NOMO-1 (cell line): ENCODE measurements at regions not wholly inside any gene's neighbourhood (a gene's known extent, or its start where the extent isn't known, plus 50 kb on each side); places are given as distances from the start of the nearest gene placed in this dataset.
"Not testable (repeated sequence)": the region's sequence is repeated elsewhere in the genome, so short reads cannot be mapped to it uniquely, and the experiment has no call there.

Source experiments
- DNase-seq, 2 experiments: peaks; one replicate each; lab custom pipeline; 2025; ENCODE audit not compliant: unreplicated experiment in 2 of 2; lab: John Stamatoyannopoulos, UW

DNA sequence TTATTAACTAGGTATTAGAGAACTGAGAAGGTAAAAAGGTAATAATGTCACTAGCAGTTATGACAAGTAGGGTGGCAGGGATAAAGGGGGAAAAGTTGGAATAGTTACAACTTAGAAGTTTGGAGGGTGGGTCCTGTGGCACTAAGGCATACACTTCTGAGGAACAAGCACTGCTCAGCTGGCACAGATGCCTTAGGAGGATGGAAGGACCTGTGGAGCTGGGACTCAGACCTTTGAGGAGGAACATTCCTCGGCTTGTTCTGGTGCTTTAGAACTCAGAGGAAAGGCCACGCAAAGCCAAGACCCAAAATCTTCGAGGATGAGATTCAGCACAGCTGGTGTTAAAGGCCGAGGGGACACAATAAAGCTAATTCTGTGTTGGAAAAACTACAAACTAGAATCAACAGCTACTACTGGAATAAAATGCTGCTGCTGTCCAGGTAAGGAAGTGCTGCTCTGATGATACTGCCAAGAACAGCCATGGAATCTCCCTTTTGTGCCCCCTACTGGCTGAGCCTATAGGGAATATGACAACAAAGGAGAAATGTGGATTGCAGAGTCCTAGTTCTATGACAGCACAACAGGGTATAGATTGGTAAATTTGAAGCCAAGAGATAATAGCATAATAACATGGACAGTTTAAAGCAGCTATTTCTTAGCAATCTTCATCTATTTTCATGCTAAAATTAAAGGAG lies 126.7 kb downstream of the SLC25A46 start:
- peak; percentile 0 to 6 for DNase-seq

DNA sequence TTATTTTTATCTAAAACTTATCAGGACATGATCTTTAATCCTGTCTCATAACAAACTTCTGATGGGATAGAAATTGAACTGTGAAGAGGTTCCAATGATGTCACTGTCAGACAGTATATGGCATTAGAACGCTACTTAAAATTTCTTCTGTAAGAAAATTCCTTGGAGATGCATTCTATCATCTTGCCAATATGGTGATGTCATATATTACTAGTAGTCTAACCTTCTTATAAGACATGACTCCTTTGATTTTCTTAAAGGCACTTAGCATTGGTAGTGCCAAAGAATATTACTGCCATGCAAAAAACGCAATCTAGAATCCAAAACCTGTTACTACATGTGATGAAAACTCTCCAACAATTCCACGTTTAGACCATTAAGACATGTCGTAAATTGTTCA lies 131.1 kb downstream of the SLC25A46 start:
- no peak for DNase-seq

DNA sequence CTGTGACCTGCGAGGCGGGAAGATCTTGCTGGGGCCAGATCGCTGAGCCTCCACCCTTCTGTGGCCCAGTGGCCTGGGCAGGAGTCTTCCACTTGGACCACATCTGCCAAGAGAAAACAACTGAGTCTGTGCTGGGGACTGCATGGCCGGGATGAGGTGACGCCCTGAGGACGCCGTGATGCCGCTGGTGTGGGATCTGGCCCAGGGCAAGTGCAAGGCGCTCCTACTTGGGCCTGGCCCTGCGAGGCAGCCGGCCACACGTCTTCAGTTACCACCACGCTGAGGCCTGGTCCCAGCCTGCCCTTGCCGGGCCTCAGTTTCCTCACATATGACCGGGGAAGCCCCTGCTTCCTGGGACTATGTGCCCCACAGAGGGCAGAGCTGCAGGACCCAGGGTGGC lies 133.4 kb downstream of the SLC25A46 start:
- DNase-seq = no peak

DNA sequence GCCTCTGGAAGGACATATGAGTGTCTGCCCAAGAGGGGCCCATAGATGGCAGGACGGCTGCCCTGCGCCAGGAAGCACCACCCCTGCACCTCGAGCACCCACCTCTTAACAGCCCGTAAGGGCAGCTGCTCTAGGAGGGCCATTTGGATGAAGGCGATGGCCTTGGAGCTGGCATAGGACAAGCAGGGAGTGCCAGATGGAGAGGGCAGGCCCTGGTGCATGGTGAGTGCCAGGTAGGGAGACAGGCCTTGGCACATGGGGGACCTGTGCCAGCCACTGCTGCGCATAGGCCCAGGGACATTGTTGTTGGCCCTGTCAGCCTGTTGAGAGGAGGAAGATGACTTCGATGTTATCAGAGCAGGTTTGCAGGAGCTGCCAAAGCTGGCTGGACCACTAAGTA lies 134.2 kb downstream of the SLC25A46 start:
- no peak for DNase-seq

DNA sequence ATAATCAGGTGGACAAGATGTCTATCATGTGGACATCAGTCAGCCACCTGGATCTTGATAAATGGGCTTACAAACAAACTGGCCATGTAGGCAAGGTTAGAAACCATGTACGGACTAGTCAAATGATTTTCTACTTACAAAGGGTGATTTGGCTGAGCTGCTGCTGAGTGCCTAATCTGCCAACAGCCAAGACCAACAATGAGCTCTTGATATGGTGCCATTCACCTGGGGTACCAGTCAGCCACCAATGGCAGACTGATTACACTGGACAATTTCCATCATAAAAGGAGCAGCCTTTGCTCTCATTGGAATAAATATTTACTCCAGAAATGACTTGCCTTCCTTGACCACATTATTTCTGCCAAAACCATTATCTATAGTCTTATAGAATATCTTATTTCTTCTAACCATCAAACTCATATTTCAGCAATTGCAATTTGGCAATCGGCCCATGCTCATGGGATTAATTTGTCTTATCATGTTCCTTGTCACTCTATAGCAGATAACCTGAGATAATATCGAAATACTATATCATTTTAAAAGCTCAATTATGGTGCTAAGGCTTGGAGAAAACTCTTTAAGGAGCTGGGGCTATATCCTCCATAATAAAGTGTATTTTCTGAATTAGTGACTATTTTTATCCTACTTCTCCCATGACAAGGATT lies 135.1 kb downstream of the SLC25A46 start:
- DNase-seq = no peak

DNA sequence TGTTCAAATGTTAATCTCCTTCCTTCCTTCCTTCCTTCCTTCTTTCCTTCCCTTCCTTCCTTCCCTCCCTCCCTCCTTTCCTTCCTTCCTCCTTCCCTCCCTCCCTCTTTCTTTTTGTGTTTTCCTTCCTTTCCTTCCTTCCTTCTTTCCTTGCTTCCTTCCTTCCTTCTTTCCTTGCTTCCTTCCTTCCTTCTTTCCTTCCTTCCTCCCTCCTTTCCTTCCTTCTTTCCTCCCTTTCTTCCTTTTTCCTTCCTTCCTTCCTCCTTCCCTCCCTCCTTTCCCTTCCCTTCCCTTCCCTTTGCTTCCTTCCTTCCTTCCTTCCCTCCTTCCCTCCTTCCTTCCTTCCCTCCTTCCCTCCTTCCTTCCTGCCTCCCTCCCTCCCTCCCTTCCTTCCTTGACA lies 136.3 kb downstream of the SLC25A46 start:
- DNase-seq = not testable (repeated sequence)

DNA sequence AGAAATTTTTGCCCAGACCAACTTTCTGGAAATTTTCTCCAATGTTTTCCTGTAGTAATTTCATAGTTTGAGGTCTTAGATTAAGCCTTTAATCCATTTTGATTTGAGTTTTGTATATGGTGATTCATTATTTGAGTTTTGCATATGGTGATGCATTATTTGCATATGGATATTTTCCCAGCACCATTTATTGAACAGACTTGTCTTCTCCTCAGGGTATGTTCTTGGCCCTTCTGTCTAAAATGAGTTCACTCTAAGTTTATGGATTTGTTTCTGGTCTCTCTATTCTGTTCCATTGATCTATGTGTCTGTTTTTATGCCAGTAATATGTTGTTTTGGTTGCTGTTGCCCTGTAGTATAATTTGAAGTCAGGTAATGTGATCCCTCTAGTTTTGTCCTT lies 139.3 kb downstream of the SLC25A46 start:
- no peak for DNase-seq

DNA sequence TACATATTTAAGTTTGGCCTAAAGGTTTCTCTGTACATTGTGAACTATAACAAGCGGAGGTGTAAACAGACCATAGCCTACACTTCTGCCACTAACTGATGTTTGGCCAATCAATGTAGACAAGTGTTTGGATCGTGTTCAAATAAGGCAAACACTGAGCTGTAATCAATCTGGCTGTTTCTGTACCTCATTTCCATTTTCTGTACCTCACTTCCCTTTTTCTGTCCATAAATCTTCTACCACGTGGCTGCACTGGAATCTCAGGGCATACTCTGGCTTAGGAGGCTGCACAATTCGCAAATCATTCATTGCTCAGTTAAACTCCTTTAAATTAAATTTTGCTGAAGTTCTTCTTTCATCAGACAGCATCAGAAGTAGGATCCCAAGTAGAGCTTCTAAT lies 140.9 kb downstream of the SLC25A46 start:
- DNase-seq = peak; percentile 64 to 90

DNA sequence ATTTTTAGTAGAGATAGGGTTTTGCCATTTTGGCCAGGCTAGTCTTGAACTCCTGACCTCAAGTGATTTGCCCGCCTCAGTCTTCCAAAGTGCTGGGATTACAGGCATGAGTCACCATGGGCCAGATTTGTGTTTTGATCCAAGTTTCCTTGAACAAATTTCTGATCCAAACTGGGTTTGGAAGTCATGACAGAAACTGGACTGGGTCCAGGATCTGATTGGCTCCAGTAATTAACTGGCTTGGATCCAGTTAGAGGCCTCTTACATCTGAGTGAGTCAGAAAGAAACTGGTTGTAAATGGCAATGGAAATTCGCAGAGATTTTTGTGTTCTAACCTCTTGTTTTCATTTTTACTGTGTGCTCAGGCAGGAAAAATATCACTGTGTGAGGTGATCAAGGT lies 141.6 kb downstream of the SLC25A46 start:
- no peak for DNase-seq

DNA sequence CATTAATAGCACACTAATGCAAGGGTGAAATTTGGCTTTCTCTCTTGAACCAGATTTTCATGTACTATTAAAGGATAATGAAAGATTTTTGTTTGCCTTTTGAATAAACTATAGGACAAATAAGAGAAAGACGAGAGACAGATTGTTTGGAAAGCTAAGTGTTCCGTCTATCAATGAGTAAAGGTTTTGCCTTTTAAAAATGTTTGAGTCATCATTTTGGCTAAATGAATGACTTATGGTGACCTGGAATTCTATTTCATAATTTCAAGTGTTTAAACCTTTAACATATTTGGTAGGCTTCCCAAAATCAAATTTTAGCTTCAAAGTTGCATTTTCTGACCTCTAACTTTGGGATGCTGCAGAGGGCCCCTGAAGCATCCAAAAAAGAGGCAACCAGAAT lies 145.2 kb downstream of the SLC25A46 start:
- DNase-seq = no peak

DNA sequence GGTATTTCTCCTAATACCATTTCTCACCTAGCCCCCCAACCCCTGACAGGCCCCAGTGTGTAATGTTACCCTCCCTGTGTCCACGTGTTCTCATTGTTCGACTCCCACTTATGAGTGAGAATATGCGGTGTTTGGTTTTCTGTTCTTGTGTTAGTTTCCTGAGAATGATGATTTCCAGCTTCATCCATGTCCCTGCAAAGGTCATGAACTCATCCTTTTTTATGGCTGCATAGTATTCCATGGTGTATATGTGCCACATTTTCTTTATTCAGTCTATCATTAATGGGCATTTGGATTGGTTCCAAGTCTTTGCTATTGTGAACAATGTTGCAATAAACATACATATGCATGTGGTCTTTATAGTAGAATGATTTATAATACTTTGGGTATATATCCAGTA lies 148.4 kb downstream of the SLC25A46 start:
- not testable (repeated sequence) for DNase-seq

DNA sequence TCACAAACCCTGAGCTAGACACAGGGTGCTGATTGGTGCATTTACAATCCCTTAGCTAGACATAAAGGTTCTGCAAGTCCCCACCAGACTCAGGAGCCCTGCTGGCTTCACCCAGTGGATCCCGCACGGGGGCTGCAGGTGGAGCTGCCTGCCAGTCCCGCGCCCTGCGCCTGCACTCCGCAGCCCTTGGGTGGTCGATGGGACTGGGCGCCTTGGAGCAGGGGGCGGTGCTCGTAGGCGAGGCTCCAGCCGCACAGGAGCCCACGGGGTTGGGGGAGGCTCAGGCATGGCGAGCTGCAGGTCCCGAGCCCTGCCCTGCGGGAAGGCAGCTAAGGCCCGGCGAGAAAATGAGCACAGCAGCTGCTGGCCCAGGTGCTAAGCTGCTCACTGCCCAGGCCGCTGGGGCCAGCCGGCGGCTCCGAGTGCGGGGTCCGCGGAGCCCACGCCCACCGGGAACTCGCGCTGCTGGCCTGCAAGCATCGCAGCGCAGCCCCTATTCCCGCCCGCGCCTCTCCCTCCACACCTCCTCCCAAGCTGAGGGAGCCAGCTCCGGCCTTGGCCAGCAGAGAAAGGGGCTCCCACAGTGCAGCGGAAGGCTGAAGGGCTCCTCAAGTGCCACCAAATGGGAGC lies 155.2 kb downstream of the SLC25A46 start:
- not testable (repeated sequence) for DNase-seq

DNA sequence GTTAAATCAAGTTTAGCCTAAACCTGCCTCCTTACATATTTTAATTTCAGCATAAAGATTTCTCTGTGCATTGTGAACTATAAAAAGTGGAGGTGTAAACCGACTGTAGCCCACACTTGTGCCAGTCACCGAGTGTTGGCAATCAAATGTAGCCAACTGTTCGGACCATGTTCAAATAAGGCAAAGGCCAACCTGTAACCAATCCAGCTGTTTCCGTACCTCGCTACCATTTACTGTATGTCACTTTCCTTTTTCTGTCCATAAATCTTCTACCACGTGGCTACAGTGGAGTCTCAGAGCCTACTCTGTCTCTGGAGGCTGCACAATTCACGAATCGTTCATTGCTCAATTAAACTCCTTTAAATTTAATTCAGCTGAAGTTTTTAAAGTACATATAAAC lies 156.0 kb downstream of the SLC25A46 start:
- no peak for DNase-seq

DNA sequence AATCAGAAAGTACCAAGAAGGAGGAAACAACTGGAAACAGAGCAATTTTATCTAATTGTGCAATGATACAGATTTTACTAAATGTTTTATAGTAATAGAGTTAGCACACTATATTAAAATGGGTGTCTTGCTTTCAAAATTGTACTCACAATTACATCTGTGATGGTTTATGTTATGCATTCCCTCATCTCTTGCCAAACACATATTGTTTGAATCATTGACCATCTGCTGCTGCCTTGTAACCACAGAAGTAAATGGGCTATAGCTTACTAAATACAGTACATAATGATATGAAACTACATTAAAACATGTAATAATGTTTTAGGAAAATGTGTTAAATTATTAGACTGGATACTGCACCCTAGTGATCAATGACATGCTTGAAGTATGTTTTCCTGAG lies 158.1 kb downstream of the SLC25A46 start:
- no peak for DNase-seq

DNA sequence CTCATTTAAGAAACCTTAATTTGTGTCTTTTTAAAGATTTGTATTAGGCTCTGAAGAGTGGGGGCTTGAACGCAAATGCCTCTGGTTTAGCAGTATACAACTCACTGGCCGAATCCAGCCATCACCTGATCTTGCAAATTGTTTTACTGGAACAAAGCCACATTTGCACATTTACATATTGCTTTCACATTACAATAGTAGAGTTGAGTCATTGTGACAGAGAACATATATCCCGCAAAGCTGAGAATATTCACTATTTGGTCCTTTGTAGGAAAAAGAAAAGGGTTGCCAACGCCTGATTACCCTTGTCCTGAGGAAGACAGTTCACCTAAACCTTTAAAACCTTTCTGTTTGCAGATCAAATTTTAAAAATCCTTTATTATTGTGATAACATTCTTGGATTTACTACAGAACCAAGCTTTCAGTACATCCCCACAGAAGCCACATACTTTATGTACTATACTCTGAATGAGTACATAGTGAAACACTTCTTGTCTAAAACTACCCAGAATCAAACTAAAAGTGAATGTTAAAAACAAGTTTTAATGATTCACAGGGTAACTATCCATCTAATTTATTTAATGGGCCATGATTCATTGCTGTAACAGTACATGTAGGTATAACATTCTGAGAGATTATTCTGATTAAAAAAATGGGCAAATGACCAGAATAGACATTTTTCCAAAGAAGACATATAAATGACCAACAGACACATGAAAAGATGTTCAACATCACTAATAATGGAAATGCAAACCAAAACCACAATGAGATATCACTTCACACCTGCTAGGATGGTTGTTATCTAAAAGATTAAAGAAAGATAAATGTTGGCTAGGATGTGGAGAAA lies 161.0 kb downstream of the SLC25A46 start:
- DNase-seq = no peak

DNA sequence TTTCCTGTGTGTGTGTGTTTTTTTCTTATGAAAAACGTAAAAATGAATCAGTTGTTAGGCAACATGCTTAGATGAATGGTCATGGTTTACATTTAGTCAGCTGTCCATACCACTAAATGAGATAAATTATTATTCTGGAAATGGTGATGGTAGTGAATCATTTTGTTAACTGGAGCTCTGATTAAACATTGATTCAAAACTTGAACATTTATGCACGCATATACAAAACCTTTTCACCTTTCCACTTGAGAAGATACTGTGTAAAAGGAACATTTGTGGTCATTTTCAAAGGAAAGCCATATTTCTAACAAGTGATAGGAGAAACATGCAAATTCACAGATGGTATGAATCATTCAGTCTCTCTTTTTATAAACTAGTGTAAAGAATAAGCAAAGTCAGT lies 162.0 kb downstream of the SLC25A46 start:
- DNase-seq = no peak

DNA sequence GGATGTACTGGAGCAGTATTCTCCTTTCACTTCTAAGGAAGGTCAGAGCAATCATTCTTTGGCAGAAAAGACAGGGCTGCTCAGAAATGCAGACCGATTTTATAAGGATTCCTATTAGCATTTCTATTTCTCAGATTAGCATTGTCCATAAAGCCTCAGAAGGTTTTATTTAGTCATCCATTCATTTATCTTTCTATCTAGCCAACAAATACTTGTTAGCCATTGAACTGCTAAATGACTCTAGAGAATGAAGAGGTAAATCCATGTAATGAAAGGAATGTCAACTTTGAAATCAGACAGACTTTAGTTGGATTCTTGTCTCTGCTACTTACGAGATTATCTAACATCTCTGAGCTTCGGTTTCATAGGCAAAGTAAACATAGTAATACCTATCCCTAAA lies 165.2 kb downstream of the SLC25A46 start:
- DNase-seq = no peak

DNA sequence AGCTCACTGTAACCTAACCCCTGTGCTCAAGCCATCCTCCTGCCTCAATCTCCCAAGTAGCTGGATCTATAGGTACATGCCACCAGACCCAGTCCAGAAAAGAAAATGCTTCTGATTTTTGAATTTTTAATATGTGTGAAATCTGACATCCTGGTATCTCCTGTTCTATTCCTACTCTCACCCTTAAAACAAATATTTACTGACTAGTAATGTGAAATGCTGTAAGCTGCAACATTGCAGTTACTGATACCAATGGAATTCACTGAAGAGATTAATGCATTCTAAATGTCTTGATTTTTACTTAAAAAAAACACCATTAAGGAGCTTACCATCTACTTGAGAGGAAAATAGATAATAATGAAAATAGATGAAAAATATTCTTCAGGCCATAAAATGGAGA lies 162.7 kb upstream of the TSLP start:
- DNase-seq = no peak

DNA sequence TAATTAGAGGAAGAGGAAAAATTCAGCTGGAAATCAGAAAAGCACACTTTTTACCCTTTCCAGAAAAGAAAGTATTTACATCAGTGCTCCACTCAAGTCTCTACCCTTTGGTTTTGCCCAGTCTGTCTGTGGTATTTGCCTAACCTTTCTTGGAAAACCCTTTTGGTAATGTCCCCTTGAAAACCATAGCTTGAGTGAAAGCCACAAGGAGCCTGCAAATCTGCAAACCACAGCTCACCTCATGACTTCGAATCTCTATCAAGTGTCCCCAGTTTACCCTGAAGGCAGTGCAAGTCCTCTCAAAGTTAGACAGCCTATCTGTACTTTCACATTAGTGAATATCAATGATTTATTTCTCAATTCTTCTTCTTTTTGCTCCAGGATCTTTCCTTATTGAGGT lies 162.1 kb upstream of the TSLP start:
- no peak for DNase-seq

DNA sequence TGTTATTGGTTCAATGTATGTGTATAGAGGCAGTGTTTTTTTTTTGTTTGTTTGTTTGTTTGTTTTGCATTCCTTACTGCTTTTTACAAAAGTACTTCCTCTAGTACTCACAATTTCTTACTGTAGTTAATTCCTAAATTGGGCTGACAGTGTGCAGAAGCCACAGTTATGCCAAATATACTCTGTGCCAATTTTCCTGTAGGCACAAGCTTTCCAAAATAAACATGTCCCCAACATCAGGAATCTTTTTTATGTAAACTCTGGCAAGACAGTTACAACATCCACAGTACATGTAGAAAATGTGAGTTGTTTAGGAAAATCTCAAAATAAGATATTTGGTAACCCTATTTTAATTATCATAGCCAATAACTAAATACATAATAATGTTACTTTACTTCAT lies 161.6 kb upstream of the TSLP start:
- DNase-seq = no peak

DNA sequence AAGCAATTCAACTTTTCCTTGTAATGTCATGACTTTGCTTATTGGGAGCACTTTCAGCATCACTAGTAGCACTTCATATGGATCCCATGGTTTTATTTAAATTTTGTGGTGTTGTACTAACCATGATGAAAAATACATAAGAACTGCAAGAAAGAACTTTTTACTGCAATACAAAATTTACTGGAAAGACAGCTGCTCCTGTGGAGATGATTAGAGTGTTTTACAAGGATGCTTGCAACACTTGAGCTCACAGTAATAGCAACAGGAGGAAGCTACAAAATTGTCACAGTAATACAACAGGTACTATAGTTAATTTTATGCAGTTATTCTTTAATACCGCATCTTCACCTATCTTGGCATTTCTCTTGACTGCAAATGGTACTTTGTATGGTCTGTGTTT lies 158.3 kb upstream of the TSLP start:
- no peak for DNase-seq
